GM21723 (cell line): ENCODE measurements at regions not wholly inside any gene's neighbourhood (a gene's known extent, or its start where the extent isn't known, plus 50 kb on each side); places are given as distances from the start of the nearest gene placed in this dataset.

ENCODE experiments used
- ATAC-seq: cut with Tn5 transposase; IDR thresholded peaks from one replicate; pipeline ENCODE4 v1.9.1; 2021; ENCODE audit warnings: mild to moderate bottlenecking, moderate library complexity; ENCODE audit not compliant: unreplicated experiment

- ATAC-seq = no peak
Observed at GRCh38 chr10:131424836-131425491, 113.4 kb upstream of the TCERG1L start.

GRCh38 chr10:131425752-131426533 lies 114.4 kb upstream of the TCERG1L start:
- ATAC-seq = no peak

GRCh38 chr10:131426534-131426898 lies 115.0 kb upstream of the TCERG1L start:
- ATAC-seq = no peak

GRCh38 chr10:131427281-131427680 lies 115.8 kb upstream of the TCERG1L start:
- ATAC-seq = no peak

GRCh38 chr10:131427901-131428300 lies 116.4 kb upstream of the TCERG1L start:
- ATAC-seq = no peak

- ATAC-seq = no peak
Observed at GRCh38 chr10:131429141-131429540, 117.6 kb upstream of the TCERG1L start.

GRCh38 chr10:131429942-131430341 lies 118.4 kb upstream of the TCERG1L start:
- ATAC-seq = no peak

- ATAC-seq = no peak
Observed at GRCh38 chr10:131430716-131431412, 119.3 kb upstream of the TCERG1L start.

- no peak for ATAC-seq
Observed at GRCh38 chr10:131431533-131431932, 120.0 kb upstream of the TCERG1L start.

- no peak for ATAC-seq
Observed at GRCh38 chr10:131431978-131432690, 120.6 kb upstream of the TCERG1L start.

GRCh38 chr10:131433568-131433967 lies 122.0 kb upstream of the TCERG1L start:
- ATAC-seq = no peak

GRCh38 chr10:131435232-131435631 lies 123.7 kb upstream of the TCERG1L start:
- ATAC-seq = no peak

GRCh38 chr10:131435760-131436457 lies 124.4 kb upstream of the TCERG1L start:
- no peak for ATAC-seq

- no peak for ATAC-seq
Observed at GRCh38 chr10:131436458-131436857, 124.9 kb upstream of the TCERG1L start.

GRCh38 chr10:131437556-131438475 lies 126.3 kb upstream of the TCERG1L start:
- no peak for ATAC-seq

GRCh38 chr10:131438665-131439064 lies 127.1 kb upstream of the TCERG1L start:
- ATAC-seq = no peak

- no peak for ATAC-seq
Observed at GRCh38 chr10:131439705-131440104, 128.2 kb upstream of the TCERG1L start.

- ATAC-seq = no peak
Observed at GRCh38 chr10:131440405-131441360, 129.2 kb upstream of the TCERG1L start.
